ENCODE measurements at regions not wholly inside any gene's neighbourhood (a gene's known extent, or its start where the extent isn't known, plus 50 kb on each side); places are given as distances from the start of the nearest gene placed in this dataset.

DNA sequence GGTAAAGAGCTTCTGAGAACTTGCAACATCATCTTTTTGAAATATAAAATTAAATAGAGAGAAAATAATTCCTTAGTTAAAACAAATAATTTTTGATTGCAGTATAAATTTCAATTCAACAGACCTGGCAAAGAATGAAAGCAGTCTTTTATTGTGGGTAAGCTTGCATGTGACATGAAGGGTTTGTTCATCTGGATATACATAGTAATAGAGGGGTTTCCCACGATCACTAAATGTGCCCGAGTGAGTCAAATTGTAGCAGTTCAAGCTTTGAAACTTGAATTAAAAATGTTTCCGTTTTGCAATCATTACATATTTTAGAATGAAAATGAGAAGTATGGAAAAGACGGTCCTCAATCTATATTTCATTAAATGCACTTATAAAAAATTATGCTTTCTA lies 658.4 kb upstream of the MBL2 start:
- WGBS, 2 donors (ENCODE audit: extremely low coverage in 2 of 2, insufficient read length in 2 of 2, insufficient replicate concordance in 1 of 2) = no CpG with 5 or more reads among the region's 4 CpGs
- H3K23ac ChIP-seq (ENCODE audit: low read depth, low read length, poor library complexity) = no peak overlapping the region
- H3K4ac ChIP-seq (ENCODE audit: low read length) = no peak overlapping the region
- no peak overlapping the region for H4K91ac ChIP-seq (ENCODE audit: low read depth, low read length, poor library complexity)
- H3K14ac ChIP-seq (ENCODE audit: low read length) = no peak overlapping the region
- no peaks in the 10 kb centered on the region for H3K27me3 ChIP-seq (ENCODE audit: control insufficient read depth in 3 of 3, insufficient read depth in 3 of 3, low read depth in 1 of 3, low read length in 3 of 3)
- H3K9ac ChIP-seq (ENCODE audit: low read depth, low read length, poor library complexity) = no peak overlapping the region
- no peak overlapping the region for H4K8ac ChIP-seq (ENCODE audit: low read depth, low read length)
- peaks cover 0 to 3% of the 10 kb centered on the region in 2 donors for H3K9me3 ChIP-seq (replicated peaks in 1 of 2; ENCODE audit: control insufficient read depth in 2 of 2, insufficient read depth in 1 of 2, low read depth in 1 of 2, low read length in 2 of 2)
- no peak overlapping the region for H2BK120ac ChIP-seq (ENCODE audit: low read depth, low read length)
- no peaks in the 10 kb centered on the region for H3K36me3 ChIP-seq (replicated peaks in 1 of 2; ENCODE audit: control insufficient read depth in 2 of 2, insufficient read depth in 2 of 2, low read length in 2 of 2)
- no peak overlapping the region for H2BK5ac ChIP-seq (ENCODE audit: low read length)
- H3K79me1 ChIP-seq (ENCODE audit: low read depth, low read length) = no peaks in the 10 kb centered on the region
- no peak overlapping the region for H3K4me3 ChIP-seq (ENCODE audit: low read length in 2 of 2)
- H2BK15ac ChIP-seq (ENCODE audit: low read length) = no peak overlapping the region
- no peak overlapping the region for H2BK12ac ChIP-seq (ENCODE audit: low read length)
- H2AFZ ChIP-seq (ENCODE audit: low read length) = no peak overlapping the region
- no peak overlapping the region for H3K4me2 ChIP-seq (ENCODE audit: insufficient read depth, low read length, poor library complexity, severe bottlenecking)
- DNase-seq (ENCODE audit: low spot score) = no peak
- H3K18ac ChIP-seq (ENCODE audit: low read length) = no peak overlapping the region
- no peak overlapping the region for H2AK5ac ChIP-seq (ENCODE audit: low read depth, low read length)
- no peak overlapping the region for H3K27ac ChIP-seq (replicated peaks; ENCODE audit: low read length)
- H3K4me1 ChIP-seq (ENCODE audit: control insufficient read depth in 2 of 2, insufficient read depth in 1 of 2, low read depth in 1 of 2, low read length in 2 of 2) = no peaks in the 10 kb centered on the region

DNA sequence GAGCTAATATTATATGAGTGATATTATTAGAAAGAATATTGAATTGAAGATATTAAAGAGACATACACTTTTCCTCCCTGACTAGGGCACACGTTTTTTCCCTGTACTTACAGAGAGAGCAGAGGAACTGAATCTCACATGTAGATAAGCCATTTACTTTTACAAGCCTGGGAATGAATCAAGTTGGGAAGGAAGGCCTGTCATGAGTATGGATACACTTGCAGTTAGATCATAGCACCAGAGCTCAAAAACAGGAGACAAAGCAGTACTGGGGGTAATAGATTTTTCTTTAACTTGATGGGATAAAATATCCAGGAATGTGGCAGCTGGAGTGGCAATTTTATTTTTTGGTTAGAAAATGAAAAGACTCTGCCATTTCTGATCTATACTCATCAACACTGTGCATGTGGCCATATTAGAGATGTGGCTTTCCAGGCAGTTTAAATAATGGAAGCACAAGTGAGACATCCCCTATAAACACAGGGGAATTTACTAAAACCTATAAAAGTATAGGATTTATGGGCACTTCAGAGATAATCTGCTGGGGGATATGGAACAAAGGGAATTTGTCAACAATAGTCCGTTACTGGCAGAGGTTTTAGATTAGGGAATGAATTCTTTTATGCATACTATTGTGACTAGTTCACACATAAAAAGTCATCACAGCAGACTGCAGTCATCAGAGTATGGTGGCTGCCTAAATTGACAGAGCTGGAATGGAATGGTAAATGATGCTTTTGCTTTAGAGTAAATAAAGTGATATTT lies 657.7 kb upstream of the MBL2 start:
- Histone ChIP-seq H3K4me3 (ENCODE audit: low read length in 2 of 2) (no peak overlapping the region), H3K9ac (ENCODE audit: low read depth, low read length, poor library complexity) (no peak overlapping the region), H4K8ac (ENCODE audit: low read depth, low read length) (no peak overlapping the region), H3K27ac (replicated peaks; ENCODE audit: low read length) (no peak overlapping the region), H2BK15ac (ENCODE audit: low read length) (no peak overlapping the region), H2BK5ac (ENCODE audit: low read length) (no peak overlapping the region), H3K36me3 (replicated peaks in 1 of 2; ENCODE audit: control insufficient read depth in 2 of 2, insufficient read depth in 2 of 2, low read length in 2 of 2) (no peaks in the 10 kb centered on the region), H3K14ac (ENCODE audit: low read length) (no peak overlapping the region), H3K27me3 (ENCODE audit: control insufficient read depth in 3 of 3, insufficient read depth in 3 of 3, low read depth in 1 of 3, low read length in 3 of 3) (no peaks in the 10 kb centered on the region), H3K4me2 (ENCODE audit: insufficient read depth, low read length, poor library complexity, severe bottlenecking) (no peak overlapping the region), H2BK120ac (ENCODE audit: low read depth, low read length) (no peak overlapping the region), H3K4ac (ENCODE audit: low read length) (no peak overlapping the region), H4K91ac (ENCODE audit: low read depth, low read length, poor library complexity) (no peak overlapping the region), H2AK5ac (ENCODE audit: low read depth, low read length) (no peak overlapping the region), H3K18ac (ENCODE audit: low read length) (no peak overlapping the region), H2BK12ac (ENCODE audit: low read length) (no peak overlapping the region), H3K9me3 (replicated peaks in 1 of 2; ENCODE audit: control insufficient read depth in 2 of 2, insufficient read depth in 1 of 2, low read depth in 1 of 2, low read length in 2 of 2) (peaks cover 0 to 6% of the 10 kb centered on the region in 2 donors), H3K4me1 (ENCODE audit: control insufficient read depth in 2 of 2, insufficient read depth in 1 of 2, low read depth in 1 of 2, low read length in 2 of 2) (no peaks in the 10 kb centered on the region), H3K23ac (ENCODE audit: low read depth, low read length, poor library complexity) (no peak overlapping the region), H3K79me1 (ENCODE audit: low read depth, low read length) (no peaks in the 10 kb centered on the region), H2AFZ (ENCODE audit: low read length) (peak overlapping the region; percentile 40)
- DNase-seq (ENCODE audit: low spot score) = no peak
- no CpG with 5 or more reads among the region's 2 CpGs for WGBS, 2 donors (ENCODE audit: extremely low coverage in 2 of 2, insufficient read length in 2 of 2, insufficient replicate concordance in 1 of 2)

DNA sequence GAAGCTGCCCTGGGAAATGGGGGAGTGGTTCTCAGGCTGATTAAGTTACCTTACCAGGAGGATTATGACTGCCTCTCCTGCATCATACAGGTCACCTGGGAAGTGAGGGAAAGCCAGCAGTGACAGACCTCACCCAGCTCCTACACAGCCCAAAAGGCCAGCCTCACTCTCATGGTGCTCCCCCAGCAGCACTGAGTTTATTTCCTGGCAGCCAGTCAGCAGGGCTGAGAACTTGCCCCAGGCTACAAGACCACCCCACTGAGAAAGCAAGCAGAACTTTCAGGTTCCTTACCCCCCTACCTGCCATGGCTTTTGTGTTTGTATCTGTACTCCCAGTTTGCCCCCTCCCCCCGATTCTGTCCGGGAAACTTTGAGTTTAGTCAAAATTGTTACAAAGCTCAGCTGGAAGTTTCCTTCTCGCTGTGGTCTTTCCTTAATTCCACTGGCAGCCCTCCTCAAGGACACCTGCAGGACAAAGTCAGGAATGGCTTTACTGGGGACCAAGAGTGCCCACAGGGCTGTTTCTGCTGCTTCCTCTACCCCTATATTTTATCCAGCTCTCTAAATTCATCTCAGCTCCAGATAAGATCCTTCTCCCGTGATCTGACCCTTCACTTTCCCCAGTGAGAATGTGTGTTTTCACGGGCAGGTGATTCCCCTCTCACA lies 649.8 kb upstream of the MBL2 start:
- no peak overlapping the region for H4K91ac ChIP-seq (ENCODE audit: low read depth, low read length, poor library complexity)
- H3K4me2 ChIP-seq (ENCODE audit: insufficient read depth, low read length, poor library complexity, severe bottlenecking) = no peak overlapping the region
- no peak for DNase-seq (ENCODE audit: low spot score)
- H3K4ac ChIP-seq (ENCODE audit: low read length) = no peak overlapping the region
- no peak overlapping the region for H3K23ac ChIP-seq (ENCODE audit: low read depth, low read length, poor library complexity)
- H3K27me3 ChIP-seq (ENCODE audit: control insufficient read depth in 3 of 3, insufficient read depth in 3 of 3, low read depth in 1 of 3, low read length in 3 of 3) = no peaks in the 10 kb centered on the region
- H3K36me3 ChIP-seq (replicated peaks in 1 of 2; ENCODE audit: control insufficient read depth in 2 of 2, insufficient read depth in 2 of 2, low read length in 2 of 2) = no peaks in the 10 kb centered on the region
- H3K18ac ChIP-seq (ENCODE audit: low read length) = no peak overlapping the region
- H3K14ac ChIP-seq (ENCODE audit: low read length) = no peak overlapping the region
- no peaks in the 10 kb centered on the region for H3K79me1 ChIP-seq (ENCODE audit: low read depth, low read length)
- no peak overlapping the region for H3K4me3 ChIP-seq (ENCODE audit: low read length in 2 of 2)
- no peak overlapping the region for H4K8ac ChIP-seq (ENCODE audit: low read depth, low read length)
- no peak overlapping the region for H2BK120ac ChIP-seq (ENCODE audit: low read depth, low read length)
- peaks cover 1 to 5% of the 10 kb centered on the region in 2 donors for H3K4me1 ChIP-seq (ENCODE audit: control insufficient read depth in 2 of 2, insufficient read depth in 1 of 2, low read depth in 1 of 2, low read length in 2 of 2)
- no peak overlapping the region for H3K9ac ChIP-seq (ENCODE audit: low read depth, low read length, poor library complexity)
- peaks cover 0 to 6% of the 10 kb centered on the region in 2 donors for H3K9me3 ChIP-seq (replicated peaks in 1 of 2; ENCODE audit: control insufficient read depth in 2 of 2, insufficient read depth in 1 of 2, low read depth in 1 of 2, low read length in 2 of 2)
- H3K27ac ChIP-seq (replicated peaks; ENCODE audit: low read length) = no peak overlapping the region
- no peak overlapping the region for H2AK5ac ChIP-seq (ENCODE audit: low read depth, low read length)
- H2AFZ ChIP-seq (ENCODE audit: low read length) = peak overlapping the region; percentile 78
- H2BK15ac ChIP-seq (ENCODE audit: low read length) = no peak overlapping the region
- H2BK5ac ChIP-seq (ENCODE audit: low read length) = no peak overlapping the region
- WGBS, 2 donors (ENCODE audit: extremely low coverage in 2 of 2, insufficient read length in 2 of 2, insufficient replicate concordance in 1 of 2) = no CpG with 5 or more reads among the region's 5 CpGs
- H2BK12ac ChIP-seq (ENCODE audit: low read length) = no peak overlapping the region

DNA sequence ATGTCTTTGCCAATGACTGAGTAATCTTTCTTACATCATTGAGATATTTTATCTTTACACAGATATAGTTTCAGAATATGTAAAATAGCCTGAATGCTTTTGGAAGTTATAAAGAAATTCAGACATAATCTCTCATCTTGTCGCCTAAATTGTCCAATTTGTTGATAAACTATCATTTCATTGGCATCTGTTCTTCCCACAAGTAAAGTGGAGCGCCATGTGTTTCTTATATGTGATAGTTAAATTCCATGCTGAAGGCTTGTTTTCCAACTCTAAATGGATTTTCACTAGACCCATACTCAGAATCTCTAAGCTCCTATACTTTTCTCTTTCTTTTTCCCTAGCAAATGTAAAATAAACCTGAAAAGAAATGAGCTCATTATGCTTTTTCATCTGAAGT lies 640.1 kb upstream of the MBL2 start:
- no peak overlapping the region for H2AK5ac ChIP-seq (ENCODE audit: low read depth, low read length)
- H3K14ac ChIP-seq (ENCODE audit: low read length) = no peak overlapping the region
- no peak overlapping the region for H4K91ac ChIP-seq (ENCODE audit: low read depth, low read length, poor library complexity)
- H3K4me3 ChIP-seq (ENCODE audit: low read length in 2 of 2) = no peak overlapping the region
- no peak overlapping the region for H3K4me2 ChIP-seq (ENCODE audit: insufficient read depth, low read length, poor library complexity, severe bottlenecking)
- H3K27ac ChIP-seq (replicated peaks; ENCODE audit: low read length) = no peak overlapping the region
- no peak overlapping the region for H2BK5ac ChIP-seq (ENCODE audit: low read length)
- no peak overlapping the region for H2BK15ac ChIP-seq (ENCODE audit: low read length)
- no peak overlapping the region for H2BK12ac ChIP-seq (ENCODE audit: low read length)
- H3K36me3 ChIP-seq (replicated peaks in 1 of 2; ENCODE audit: control insufficient read depth in 2 of 2, insufficient read depth in 2 of 2, low read length in 2 of 2) = no peaks in the 10 kb centered on the region
- no peak overlapping the region for H3K4ac ChIP-seq (ENCODE audit: low read length)
- no peak overlapping the region for H3K9ac ChIP-seq (ENCODE audit: low read depth, low read length, poor library complexity)
- no peaks in the 10 kb centered on the region for H3K9me3 ChIP-seq (replicated peaks in 1 of 2; ENCODE audit: control insufficient read depth in 2 of 2, insufficient read depth in 1 of 2, low read depth in 1 of 2, low read length in 2 of 2)
- no peak overlapping the region for H2BK120ac ChIP-seq (ENCODE audit: low read depth, low read length)
- H3K23ac ChIP-seq (ENCODE audit: low read depth, low read length, poor library complexity) = no peak overlapping the region
- H3K79me1 ChIP-seq (ENCODE audit: low read depth, low read length) = no peaks in the 10 kb centered on the region
- DNase-seq (ENCODE audit: low spot score) = no peak
- no peaks in the 10 kb centered on the region for H3K4me1 ChIP-seq (ENCODE audit: control insufficient read depth in 2 of 2, insufficient read depth in 1 of 2, low read depth in 1 of 2, low read length in 2 of 2)
- no peaks in the 10 kb centered on the region for H3K27me3 ChIP-seq (ENCODE audit: control insufficient read depth in 3 of 3, insufficient read depth in 3 of 3, low read depth in 1 of 3, low read length in 3 of 3)
- no peak overlapping the region for H3K18ac ChIP-seq (ENCODE audit: low read length)
- WGBS, 2 donors (ENCODE audit: extremely low coverage in 2 of 2, insufficient read length in 2 of 2, insufficient replicate concordance in 1 of 2) = no CpG with 5 or more reads among the region's 2 CpGs
- peak overlapping the region; percentile 19 for H2AFZ ChIP-seq (ENCODE audit: low read length)
- H4K8ac ChIP-seq (ENCODE audit: low read depth, low read length) = no peak overlapping the region
